ENCODE measurements at regions not wholly inside any gene's neighbourhood (a gene's known extent, or its start where the extent isn't known, plus 50 kb on each side); places are given as distances from the start of the nearest gene placed in this dataset.

DNA sequence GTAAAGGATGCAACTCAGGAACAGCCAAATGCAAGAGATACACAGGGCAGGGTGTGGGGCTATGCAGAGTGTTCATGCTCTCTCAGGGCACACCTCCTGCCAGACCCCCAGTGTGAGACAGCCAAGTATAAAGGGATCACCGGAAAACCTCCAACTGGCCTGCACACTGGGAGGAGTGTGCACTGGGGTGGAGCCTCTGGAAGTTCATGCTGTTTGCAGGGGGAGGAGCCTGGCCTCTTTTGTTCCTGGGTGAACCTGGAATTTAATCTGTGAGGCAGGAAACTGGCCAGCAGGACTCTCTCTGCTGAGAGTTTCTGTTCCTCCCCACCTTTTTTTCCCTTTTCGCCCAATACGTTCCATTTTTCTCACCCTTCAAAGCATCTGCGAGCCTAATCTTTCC, 204.1 kb downstream of the WNT5A start:
- no peak for TF ChIP-seq POLR2A (IDR thresholded peaks at IDR 0.05; ENCODE audit: extremely low read depth, insufficient read length)
- TF ChIP-seq, protein P1, sequence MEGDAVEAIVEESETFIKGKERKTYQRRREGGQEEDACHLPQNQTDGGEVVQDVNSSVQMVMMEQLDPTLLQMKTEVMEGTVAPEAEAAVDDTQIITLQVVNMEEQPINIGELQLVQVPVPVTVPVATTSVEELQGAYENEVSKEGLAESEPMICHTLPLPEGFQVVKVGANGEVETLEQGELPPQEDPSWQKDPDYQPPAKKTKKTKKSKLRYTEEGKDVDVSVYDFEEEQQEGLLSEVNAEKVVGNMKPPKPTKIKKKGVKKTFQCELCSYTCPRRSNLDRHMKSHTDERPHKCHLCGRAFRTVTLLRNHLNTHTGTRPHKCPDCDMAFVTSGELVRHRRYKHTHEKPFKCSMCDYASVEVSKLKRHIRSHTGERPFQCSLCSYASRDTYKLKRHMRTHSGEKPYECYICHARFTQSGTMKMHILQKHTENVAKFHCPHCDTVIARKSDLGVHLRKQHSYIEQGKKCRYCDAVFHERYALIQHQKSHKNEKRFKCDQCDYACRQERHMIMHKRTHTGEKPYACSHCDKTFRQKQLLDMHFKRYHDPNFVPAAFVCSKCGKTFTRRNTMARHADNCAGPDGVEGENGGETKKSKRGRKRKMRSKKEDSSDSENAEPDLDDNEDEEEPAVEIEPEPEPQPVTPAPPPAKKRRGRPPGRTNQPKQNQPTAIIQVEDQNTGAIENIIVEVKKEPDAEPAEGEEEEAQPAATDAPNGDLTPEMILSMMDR (IDR thresholded peaks at IDR 0.05; ENCODE audit: low read depth, low read length): no peak
- TF ChIP-seq, protein P2, sequence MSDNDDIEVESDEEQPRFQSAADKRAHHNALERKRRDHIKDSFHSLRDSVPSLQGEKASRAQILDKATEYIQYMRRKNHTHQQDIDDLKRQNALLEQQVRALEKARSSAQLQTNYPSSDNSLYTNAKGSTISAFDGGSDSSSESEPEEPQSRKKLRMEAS (IDR thresholded peaks at IDR 0.05; ENCODE audit: low read depth, low read length): no peak
